Neural progenitor cell (in vitro differentiated cells): ENCODE measurements at regions not wholly inside any gene's neighbourhood (a gene's known extent, or its start where the extent isn't known, plus 50 kb on each side); places are given as distances from the start of the nearest gene placed in this dataset.

Experiments
- DNase-seq: peaks from one replicate; pipeline ENCODE4 v3.0.0-alpha.2; 2016; ENCODE audit warnings: low spot score
- H2AFZ ChIP-seq: fragments of 200-600 bp; sonication (generic); replicated peaks from 2 replicates; pipeline ENCODE4 v1.6.1; 2016; ENCODE audit warnings: antibody characterized with exemption
- H3F3A ChIP-seq: fragments of 200-600 bp; sonication (generic); 2 replicates; pipeline ENCODE4 v1.6.1; 2016; ENCODE audit warnings: antibody characterized with exemption, low read depth
- H3K27ac ChIP-seq: fragments of 200-600 bp; sonication (generic); 2 replicates; pipeline ENCODE4 v1.5.1; 2016; ENCODE audit warnings: mild to moderate bottlenecking
- H3K27me3 ChIP-seq: fragments of 200-600 bp; sonication (generic); 2 replicates; pipeline ENCODE4 v1.6.1; 2016; ENCODE audit warnings: mild to moderate bottlenecking, moderate library complexity
- H3K36me3 ChIP-seq: fragments of 200-600 bp; sonication (generic); 2 replicates; pipeline ENCODE4 v1.5.1; 2016
- H3K4me1 ChIP-seq: fragments of 200-600 bp; sonication (generic); 2 replicates; pipeline ENCODE4 v1.6.1; 2016; ENCODE audit warnings: mixed run types
- H3K4me2 ChIP-seq: fragments of 200-600 bp; sonication (generic); 2 replicates; pipeline ENCODE4 v1.6.1; 2016
- H3K4me3 ChIP-seq: fragments of 200-600 bp; sonication (generic); 2 replicates; pipeline ENCODE4 v1.5.1; 2016
- H3K79me2 ChIP-seq: fragments of 200-600 bp; sonication (generic); 2 replicates; pipeline ENCODE4 v1.6.1; 2016; ENCODE audit warnings: low read depth
- H3K9ac ChIP-seq: fragments of 200-600 bp; sonication (generic); 2 replicates; pipeline ENCODE4 v1.6.1; 2016
- H3K9me3 ChIP-seq: fragments of 200-600 bp; sonication (generic); 2 replicates; pipeline ENCODE4 v1.5.1; 2016; ENCODE audit warnings: low read depth
- H4K20me1 ChIP-seq: fragments of 200-600 bp; sonication (generic); 2 replicates; pipeline ENCODE4 v1.6.1; 2016; ENCODE audit warnings: low read depth
- H3K27ac Mint-ChIP-seq: 3 replicates; pipeline ENCODE4 v1.8.0; 2021; ENCODE audit warnings: mixed read lengths
- H3K27me3 Mint-ChIP-seq: 2 replicates; pipeline ENCODE4 v1.8.0; 2022; ENCODE audit warnings: low read depth, mild to moderate bottlenecking, inconsistent platforms, moderate library complexity, mixed read lengths; ENCODE audit not compliant: insufficient read depth
- H3K36me3 Mint-ChIP-seq: 3 replicates; pipeline ENCODE4 v1.8.0; 2021; ENCODE audit warnings: mixed read lengths
- H3K4me1 Mint-ChIP-seq: 3 replicates; pipeline ENCODE4 v1.8.0; 2021; ENCODE audit warnings: mixed read lengths
- H3K4me3 Mint-ChIP-seq: 3 replicates; pipeline ENCODE4 v1.8.0; 2021; ENCODE audit warnings: mild to moderate bottlenecking, moderate library complexity, mixed read lengths
- H3K9me3 Mint-ChIP-seq: 3 replicates; pipeline ENCODE4 v1.8.0; 2020; ENCODE audit warnings: mixed read lengths
- EZH2 ChIP-seq: fragments of 200-600 bp; sonication (generic); IDR thresholded peaks from 2 replicates; pipeline ENCODE4 v1.6.1; 2017; ENCODE audit warnings: antibody characterized with exemption, mild to moderate bottlenecking, moderate library complexity
- EZH2phosphoT487 ChIP-seq: fragments of 200-600 bp; sonication (generic); IDR thresholded peaks from 2 replicates; pipeline ENCODE4 v1.6.1; 2017; ENCODE audit warnings: antibody characterized with exemption
- TF ChIP-seq, protein P1 (sequence below): fragments of 200-600 bp; sonication (generic); IDR thresholded peaks from 2 replicates; pipeline ENCODE4 v1.5.1; 2017; ENCODE audit warnings: antibody characterized with exemption, mild to moderate bottlenecking

DNA sequence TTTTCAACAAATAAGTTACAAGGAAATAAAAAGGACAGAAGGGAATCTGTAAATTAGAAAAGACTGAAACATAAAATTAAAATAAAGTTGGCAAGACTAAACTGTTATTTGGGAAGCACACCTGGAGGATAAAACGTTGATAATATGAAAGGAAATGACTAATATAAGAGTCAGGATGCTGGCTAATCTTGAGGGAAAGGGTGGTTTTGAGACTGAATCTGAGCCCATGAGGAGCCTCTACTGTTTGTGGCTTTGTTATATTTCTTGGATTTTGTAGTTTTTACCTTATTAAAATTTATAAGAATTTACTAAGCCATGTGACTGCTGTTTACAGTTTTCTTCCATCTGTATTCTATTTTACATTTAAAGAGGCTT is 718.0 kb upstream of the SPRY2 start:
- Histone ChIP-seq H2AFZ (no peak overlapping the region), H3K9ac (no peak overlapping the region), H3K4me2 (no peak overlapping the region), H3K9me3 (no peaks in the 10 kb centered on the region), H3K79me2 (no peaks in the 10 kb centered on the region), H4K20me1 (no peaks in the 10 kb centered on the region), H3K27me3 (no peaks in the 10 kb centered on the region), H3K4me3 (no peak overlapping the region), H3K4me1 (no peaks in the 10 kb centered on the region), H3K36me3 (no peaks in the 10 kb centered on the region), H3K27ac (no peak overlapping the region), H3F3A (no peaks in the 10 kb centered on the region)
- TF ChIP-seq EZH2phosphoT487, result no peak
- no peak for TF ChIP-seq EZH2
- TF ChIP-seq, protein P1, sequence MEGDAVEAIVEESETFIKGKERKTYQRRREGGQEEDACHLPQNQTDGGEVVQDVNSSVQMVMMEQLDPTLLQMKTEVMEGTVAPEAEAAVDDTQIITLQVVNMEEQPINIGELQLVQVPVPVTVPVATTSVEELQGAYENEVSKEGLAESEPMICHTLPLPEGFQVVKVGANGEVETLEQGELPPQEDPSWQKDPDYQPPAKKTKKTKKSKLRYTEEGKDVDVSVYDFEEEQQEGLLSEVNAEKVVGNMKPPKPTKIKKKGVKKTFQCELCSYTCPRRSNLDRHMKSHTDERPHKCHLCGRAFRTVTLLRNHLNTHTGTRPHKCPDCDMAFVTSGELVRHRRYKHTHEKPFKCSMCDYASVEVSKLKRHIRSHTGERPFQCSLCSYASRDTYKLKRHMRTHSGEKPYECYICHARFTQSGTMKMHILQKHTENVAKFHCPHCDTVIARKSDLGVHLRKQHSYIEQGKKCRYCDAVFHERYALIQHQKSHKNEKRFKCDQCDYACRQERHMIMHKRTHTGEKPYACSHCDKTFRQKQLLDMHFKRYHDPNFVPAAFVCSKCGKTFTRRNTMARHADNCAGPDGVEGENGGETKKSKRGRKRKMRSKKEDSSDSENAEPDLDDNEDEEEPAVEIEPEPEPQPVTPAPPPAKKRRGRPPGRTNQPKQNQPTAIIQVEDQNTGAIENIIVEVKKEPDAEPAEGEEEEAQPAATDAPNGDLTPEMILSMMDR, result no peak
- H3K9me3 Mint-ChIP-seq, result no peaks in the 10 kb centered on the region
- no peak overlapping the region for H3K27ac Mint-ChIP-seq
- H3K4me3 Mint-ChIP-seq, result no peak overlapping the region
- H3K4me1 Mint-ChIP-seq, result peaks cover 2% of the 10 kb centered on the region
- no peaks in the 10 kb centered on the region for H3K27me3 Mint-ChIP-seq
- DNase-seq, result no peak
- peaks cover 2% of the 10 kb centered on the region for H3K36me3 Mint-ChIP-seq

DNA sequence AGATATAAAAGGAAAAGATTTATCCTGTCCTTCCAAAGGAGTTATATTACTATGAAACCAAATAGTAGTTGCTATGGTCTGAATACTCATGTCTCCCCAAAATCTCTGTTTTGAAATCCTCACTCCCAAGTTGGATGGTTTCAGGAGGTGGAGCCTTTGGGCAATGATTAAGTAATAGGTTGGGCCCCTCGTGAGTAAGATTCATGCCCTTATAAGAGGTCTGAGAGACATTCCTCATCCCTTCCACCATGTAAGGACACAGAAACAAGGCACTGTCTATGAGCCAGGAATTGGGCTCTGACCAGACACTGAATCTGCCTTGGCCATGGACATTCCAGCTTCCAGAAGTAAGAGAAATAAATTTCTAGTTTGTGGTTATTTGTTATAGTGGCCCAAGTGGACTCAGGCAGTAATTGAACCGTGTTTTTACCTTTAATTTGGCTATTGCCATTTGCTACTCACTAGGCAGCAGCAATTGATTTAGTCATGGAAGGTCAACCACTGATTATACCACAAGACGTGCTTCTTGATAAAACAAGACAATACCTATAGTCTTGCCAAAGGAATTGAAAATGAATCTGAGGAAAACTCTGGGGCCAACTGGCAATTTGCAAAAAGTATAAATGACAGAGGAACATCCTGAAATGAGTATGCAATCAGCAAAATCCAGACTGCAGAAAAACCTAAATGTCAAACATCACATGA is 717.4 kb upstream of the SPRY2 start:
- Histone ChIP-seq H2AFZ (no peak overlapping the region), H3F3A (no peaks in the 10 kb centered on the region), H4K20me1 (no peaks in the 10 kb centered on the region), H3K27me3 (no peaks in the 10 kb centered on the region), H3K4me1 (no peaks in the 10 kb centered on the region), H3K4me3 (no peak overlapping the region), H3K9me3 (no peaks in the 10 kb centered on the region), H3K4me2 (no peak overlapping the region), H3K27ac (no peak overlapping the region), H3K79me2 (no peaks in the 10 kb centered on the region), H3K9ac (no peak overlapping the region), H3K36me3 (no peaks in the 10 kb centered on the region)
- Mint-ChIP-seq H3K27ac (no peak overlapping the region), H3K36me3 (peaks cover 2% of the 10 kb centered on the region), H3K4me3 (no peak overlapping the region), H3K9me3 (no peaks in the 10 kb centered on the region), H3K27me3 (no peaks in the 10 kb centered on the region), H3K4me1 (peaks cover 2% of the 10 kb centered on the region)
- DNase-seq, result no peak
- no peak for TF ChIP-seq EZH2
- TF ChIP-seq EZH2phosphoT487, result no peak

DNA sequence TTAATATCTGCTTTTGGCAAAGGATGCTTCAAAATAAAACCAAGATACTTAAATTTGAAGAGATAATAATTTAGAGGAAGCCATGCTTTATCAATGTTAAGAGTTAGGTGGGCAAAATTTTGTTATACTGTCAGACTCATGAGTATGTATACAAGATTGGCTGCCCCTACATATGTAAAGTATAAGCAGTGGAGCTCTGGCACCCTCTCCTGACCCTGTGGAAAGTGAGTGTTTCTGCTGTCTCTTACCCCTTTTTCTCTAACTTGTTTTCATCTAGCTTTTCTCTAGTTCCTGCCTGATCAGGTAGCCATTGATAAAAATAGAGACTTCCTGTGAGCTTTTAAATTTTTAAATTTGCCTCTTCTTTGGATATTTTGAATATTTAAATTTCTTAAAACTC is 710.9 kb upstream of the SPRY2 start:
- Mint-ChIP-seq H3K4me1 (no peaks in the 10 kb centered on the region), H3K36me3 (no peaks in the 10 kb centered on the region), H3K4me3 (no peak overlapping the region), H3K27ac (no peak overlapping the region), H3K27me3 (no peaks in the 10 kb centered on the region), H3K9me3 (no peaks in the 10 kb centered on the region)
- TF ChIP-seq EZH2, result no peak
- TF ChIP-seq, protein P1, result peak; percentile 52
- Histone ChIP-seq H3K27ac (no peak overlapping the region), H3K4me2 (no peak overlapping the region), H3K4me1 (no peaks in the 10 kb centered on the region), H4K20me1 (no peaks in the 10 kb centered on the region), H3K79me2 (no peaks in the 10 kb centered on the region), H3K9me3 (no peaks in the 10 kb centered on the region), H3K27me3 (no peaks in the 10 kb centered on the region), H3F3A (no peaks in the 10 kb centered on the region), H2AFZ (no peak overlapping the region), H3K9ac (no peak overlapping the region), H3K36me3 (no peaks in the 10 kb centered on the region), H3K4me3 (no peak overlapping the region)
- DNase-seq, result peak; percentile 36

DNA sequence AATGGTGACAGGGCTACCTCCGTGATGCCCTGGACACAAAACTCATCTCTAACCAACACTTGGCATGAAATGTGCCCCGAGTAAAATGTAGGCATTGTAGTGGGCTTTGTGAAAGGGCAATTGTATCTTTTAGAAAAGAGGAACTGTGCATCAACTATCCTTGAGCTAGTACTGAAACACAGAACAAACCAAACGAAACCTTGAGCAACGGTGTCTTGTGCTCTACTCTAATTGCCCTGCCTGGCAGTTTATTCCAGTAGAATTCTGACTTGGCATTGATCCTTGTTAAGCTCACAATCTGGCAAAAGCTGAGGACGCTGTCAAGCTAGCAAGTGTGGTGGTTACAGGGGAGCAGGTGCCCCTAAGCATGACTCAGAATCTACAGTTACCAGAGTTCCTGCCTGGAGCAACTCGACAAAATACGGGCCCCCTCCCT is 707.1 kb upstream of the SPRY2 start:
- TF ChIP-seq EZH2 (no peak), EZH2phosphoT487 (no peak)
- TF ChIP-seq, protein P1, result no peak
- no peak overlapping the region for H3K4me3 Mint-ChIP-seq
- no peak overlapping the region for H2AFZ ChIP-seq

More for the DNA sequence above, 707.1 kb upstream of the SPRY2 start:
- H3K4me2 ChIP-seq, result no peak overlapping the region
- no peaks in the 10 kb centered on the region for H3K36me3 ChIP-seq
- no peak for DNase-seq
- Mint-ChIP-seq H3K27me3 (no peaks in the 10 kb centered on the region), H3K36me3 (no peaks in the 10 kb centered on the region), H3K9me3 (no peaks in the 10 kb centered on the region), H3K27ac (no peak overlapping the region), H3K4me1 (no peaks in the 10 kb centered on the region)
- no peaks in the 10 kb centered on the region for H3K4me1 ChIP-seq
- H3K79me2 ChIP-seq, result no peaks in the 10 kb centered on the region
- H3F3A ChIP-seq, result no peaks in the 10 kb centered on the region
- H3K9ac ChIP-seq, result no peak overlapping the region
- H3K27me3 ChIP-seq, result no peaks in the 10 kb centered on the region
- no peaks in the 10 kb centered on the region for H4K20me1 ChIP-seq
- H3K27ac ChIP-seq, result no peak overlapping the region
- no peak overlapping the region for H3K4me3 ChIP-seq
- H3K9me3 ChIP-seq, result no peaks in the 10 kb centered on the region
